Right lobe of liver (tissue), 6 donors: ENCODE measurements at regions not wholly inside any gene's neighbourhood (a gene's known extent, or its start where the extent isn't known, plus 50 kb on each side); places are given as distances from the start of the nearest gene placed in this dataset.

Experiments
- ATAC-seq, 4 donors: fragments of 200-7000 bp; cut with Tn5 transposase; one replicate each; pipeline ENCODE4 v1.9.1; 2020; ENCODE audit warnings: mild to moderate bottlenecking in 4 of 4, moderate library complexity in 4 of 4
- DNase-seq, 3 donors: peaks; one replicate each; pipeline ENCODE4 v3.0.0-alpha.2; 2020
- H3K27ac ChIP-seq, 3 donors: fragments of 200-600 bp; one replicate each; pipeline ENCODE4 v1.8.0; 2022
- H3K27me3 ChIP-seq, 2 donors: fragments of 200-600 bp; one replicate each; pipeline ENCODE4 v1.8.0; 2022
- H3K36me3 ChIP-seq, 4 donors: fragments of 200-600 bp; sonication (generic) in 1 of 4; one replicate each; pipeline versions ENCODE4 v1.5.1 to v1.8.0; 2017 to 2022; ENCODE audit warnings: control low read depth in 1 of 4
- H3K4me1 ChIP-seq, 4 donors: fragments of 200-600 bp; sonication (generic) in 1 of 4; one replicate each; pipeline versions ENCODE4 v1.5.1 to v1.8.0; 2017 to 2022; ENCODE audit warnings: control low read depth in 1 of 4
- H3K4me3 ChIP-seq, 3 donors: fragments of 200-600 bp; one replicate each; pipeline ENCODE4 v1.8.0; 2022
- H3K9me3 ChIP-seq, 4 donors: fragments of 200-600 bp; sonication (generic) in 1 of 4; one replicate each; pipeline versions ENCODE4 v1.5.1 to v1.8.0; 2017 to 2022; ENCODE audit warnings: control low read depth in 1 of 4
- POLR2A ChIP-seq: fragments of 450-650 bp; IDR thresholded peaks from one replicate; pipeline ENCODE4 v1.6.1; 2017; ENCODE audit warnings: antibody characterized with exemption, mild to moderate bottlenecking
- WGBS: methylation state at CpG from one replicate; pipeline ENCODE4 v1.1.6; 2018; ENCODE audit warnings: low coverage, low lambda C conversion rate; ENCODE audit not compliant: insufficient coverage; ENCODE audit errors: missing lambda C conversion rate; 5-methylcytosine and 5-hydroxymethylcytosine counted together
- intact Hi-C, 2 donors: fragments of 100-400 bp; cut with DNase I; formaldehyde crosslinking; loops; one replicate each; pipeline versions ENCODE4 v1.11.2 to v1.14.1; 2022
- TF ChIP-seq, protein P1 (sequence below), 4 donors: fragments of 200-600 bp in 3 of 4; fragments of 450-650 bp in 1 of 4; IDR thresholded peaks; one replicate each; pipeline versions ENCODE4 v1.5.1 to v1.8.0; 2016 to 2022; ENCODE audit warnings: antibody characterized with exemption in 4 of 4, mild to moderate bottlenecking in 2 of 4
- donor health status: DM: no; HTN: yes; CAD: no.
- donor health status: DM: no; HTN: no; CAD: no.
- donor health status: DM: no; HTN: no; CAD: no.
- donor health status: DM: no; HTN: yes; CAD: no.
- donor health status: DM: no; HTN: yes; CAD: no.

DNA sequence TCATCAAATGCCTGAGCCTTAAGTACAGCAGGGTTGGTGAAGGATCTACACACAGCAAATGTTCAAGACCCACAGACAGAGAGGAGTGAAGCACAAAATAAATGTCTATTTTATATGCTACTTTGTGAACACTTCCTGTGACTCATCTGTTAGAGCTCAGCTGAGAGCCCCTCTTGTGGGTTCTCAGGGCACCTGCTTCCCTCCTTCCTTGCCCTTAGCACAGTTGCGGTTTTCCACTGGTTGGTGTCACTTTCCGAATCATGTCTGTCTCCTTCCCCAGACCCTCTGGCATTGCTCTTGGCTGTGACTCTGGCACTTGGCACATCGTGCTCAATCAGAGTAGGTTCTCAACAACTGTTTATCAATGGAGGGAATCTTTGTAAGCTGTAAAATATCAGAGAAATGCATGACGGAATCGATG lies 128.5 kb upstream of the STC2 start:
- WGBS = 62% methylated on average over 5 of the region's 5 CpGs
- Histone ChIP-seq H3K36me3 (no peaks in the 10 kb centered on the region), H3K4me3 (no peak overlapping the region), H3K27ac (no peak overlapping the region), H3K9me3 (no peaks in the 10 kb centered on the region), H3K4me1 (peaks cover 0 to 16% (median 8%) of the 10 kb centered on the region in 4 donors), H3K27me3 (no peaks in the 10 kb centered on the region)
- ATAC-seq = no peak
- TF ChIP-seq, protein P1, sequence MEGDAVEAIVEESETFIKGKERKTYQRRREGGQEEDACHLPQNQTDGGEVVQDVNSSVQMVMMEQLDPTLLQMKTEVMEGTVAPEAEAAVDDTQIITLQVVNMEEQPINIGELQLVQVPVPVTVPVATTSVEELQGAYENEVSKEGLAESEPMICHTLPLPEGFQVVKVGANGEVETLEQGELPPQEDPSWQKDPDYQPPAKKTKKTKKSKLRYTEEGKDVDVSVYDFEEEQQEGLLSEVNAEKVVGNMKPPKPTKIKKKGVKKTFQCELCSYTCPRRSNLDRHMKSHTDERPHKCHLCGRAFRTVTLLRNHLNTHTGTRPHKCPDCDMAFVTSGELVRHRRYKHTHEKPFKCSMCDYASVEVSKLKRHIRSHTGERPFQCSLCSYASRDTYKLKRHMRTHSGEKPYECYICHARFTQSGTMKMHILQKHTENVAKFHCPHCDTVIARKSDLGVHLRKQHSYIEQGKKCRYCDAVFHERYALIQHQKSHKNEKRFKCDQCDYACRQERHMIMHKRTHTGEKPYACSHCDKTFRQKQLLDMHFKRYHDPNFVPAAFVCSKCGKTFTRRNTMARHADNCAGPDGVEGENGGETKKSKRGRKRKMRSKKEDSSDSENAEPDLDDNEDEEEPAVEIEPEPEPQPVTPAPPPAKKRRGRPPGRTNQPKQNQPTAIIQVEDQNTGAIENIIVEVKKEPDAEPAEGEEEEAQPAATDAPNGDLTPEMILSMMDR (IDR thresholded peaks at IDR 0.05) = no peak
- TF ChIP-seq POLR2A = no peak
- DNase-seq = no peak
- intact Hi-C loops = no loop called here

DNA sequence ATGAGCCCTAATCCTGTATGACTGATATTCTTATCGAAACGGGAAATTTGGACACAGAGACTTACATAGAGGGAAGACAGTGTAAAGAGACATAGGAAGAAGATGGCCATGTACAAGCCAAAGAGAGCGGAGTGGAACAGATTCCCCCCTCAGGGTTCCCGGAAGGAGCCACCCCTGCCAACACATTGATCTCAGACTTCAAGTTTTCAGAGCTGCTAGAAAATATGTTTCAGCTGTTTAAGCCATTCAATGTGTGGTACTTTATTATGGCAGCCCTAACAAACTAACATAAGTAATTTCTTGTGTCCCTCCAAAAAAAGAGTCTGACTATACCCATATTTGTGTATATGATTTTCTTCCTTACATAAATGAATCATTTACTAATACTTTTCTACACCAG lies 128.0 kb upstream of the STC2 start:
- ATAC-seq (no peak), DNase-seq (no peak)
- Histone ChIP-seq H3K27ac (no peak overlapping the region), H3K27me3 (no peaks in the 10 kb centered on the region), H3K9me3 (no peaks in the 10 kb centered on the region), H3K36me3 (no peaks in the 10 kb centered on the region), H3K4me1 (peaks cover 0 to 16% (median 8%) of the 10 kb centered on the region in 4 donors), H3K4me3 (no peak overlapping the region)
- no peak for TF ChIP-seq POLR2A
- TF ChIP-seq, protein P1 (IDR thresholded peaks at IDR 0.05) = no peak
- WGBS = 86% methylated on average over 4 of the region's 4 CpGs
- intact Hi-C loops = no loop called here

DNA sequence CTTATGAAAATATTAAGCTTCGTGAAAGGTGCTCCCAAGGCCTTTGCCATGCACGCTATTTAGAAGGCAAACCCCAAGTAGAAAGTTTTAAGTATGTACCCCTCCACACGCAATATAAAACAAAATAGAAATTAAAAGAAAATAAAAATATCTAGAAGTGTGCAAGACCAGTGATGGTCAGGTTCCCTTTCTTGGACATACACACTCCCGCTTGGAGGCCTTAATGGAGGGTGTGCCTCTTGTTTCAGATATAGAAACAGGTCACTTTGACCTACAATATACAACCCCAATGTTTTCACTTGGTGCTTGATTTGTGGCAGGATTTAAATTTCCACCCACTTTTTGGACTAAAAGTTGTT lies 127.4 kb upstream of the STC2 start:
- no peak for ATAC-seq
- H3K9me3 ChIP-seq = no peaks in the 10 kb centered on the region
- H3K4me3 ChIP-seq = no peak overlapping the region
- WGBS = 81% methylated on average over 3 of the region's 4 CpGs
- peaks cover 0 to 16% (median 8%) of the 10 kb centered on the region in 4 donors for H3K4me1 ChIP-seq
- H3K27me3 ChIP-seq = no peaks in the 10 kb centered on the region
- intact Hi-C loops = no loop called here
- H3K27ac ChIP-seq = no peak overlapping the region
- TF ChIP-seq POLR2A = no peak
- TF ChIP-seq, protein P1 (IDR thresholded peaks at IDR 0.05) = no peak
- no peak for DNase-seq
- no peaks in the 10 kb centered on the region for H3K36me3 ChIP-seq

DNA sequence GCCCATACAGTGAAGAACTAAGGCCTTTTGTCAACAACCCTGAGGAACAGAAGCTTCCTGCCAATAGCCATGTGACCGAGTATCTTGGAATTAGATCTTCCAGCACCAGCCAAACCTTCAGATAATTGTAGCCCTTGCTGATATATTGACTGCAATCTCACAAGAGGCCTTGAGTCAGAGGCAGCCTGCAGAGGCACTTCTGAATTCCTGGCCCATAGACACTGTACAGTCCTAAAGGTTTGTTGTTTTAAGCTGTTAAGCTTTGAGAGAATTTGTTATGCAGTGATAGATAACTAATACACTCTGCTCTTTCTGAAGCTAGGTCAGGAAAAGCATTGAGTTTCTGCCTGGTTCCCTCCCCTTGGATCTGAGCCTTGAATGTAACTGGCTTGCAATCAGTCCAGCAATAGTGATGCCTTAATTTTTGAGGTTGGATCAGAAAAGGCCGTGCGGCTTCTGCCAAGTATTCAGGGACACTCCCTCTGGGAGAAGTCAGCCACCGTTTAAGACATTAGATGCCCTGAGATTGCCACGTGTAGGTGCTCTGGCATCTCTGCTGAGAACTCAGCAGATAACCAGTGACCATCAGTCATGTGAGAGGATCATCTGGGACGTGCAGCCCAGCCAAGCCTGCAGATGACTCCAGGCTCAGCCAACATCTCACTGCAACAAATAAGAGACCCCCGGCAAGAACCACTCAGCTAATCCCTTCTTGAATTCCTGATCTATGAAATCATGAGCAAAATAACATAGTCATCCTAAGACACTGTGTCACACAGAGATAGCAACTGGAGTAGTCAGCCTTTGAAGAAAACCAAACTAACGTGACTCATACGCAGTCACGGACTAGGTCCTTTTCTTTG lies 126.8 kb upstream of the STC2 start:
- H3K27ac ChIP-seq = no peak overlapping the region
- H3K4me3 ChIP-seq = no peak overlapping the region
- no peaks in the 10 kb centered on the region for H3K9me3 ChIP-seq
- intact Hi-C loops = no loop called here
- peak in 1 of 4 donors; percentile 6 for ATAC-seq
- H3K27me3 ChIP-seq = no peaks in the 10 kb centered on the region
- TF ChIP-seq, protein P1 (IDR thresholded peaks at IDR 0.05) = no peak
- no peak for TF ChIP-seq POLR2A
- peaks cover 0 to 16% (median 8%) of the 10 kb centered on the region in 4 donors for H3K4me1 ChIP-seq
- no peaks in the 10 kb centered on the region for H3K36me3 ChIP-seq
- 73% methylated on average over 7 of the region's 10 CpGs for WGBS
- DNase-seq = no peak
